Astrocyte (in vitro differentiated cells and primary cell): ENCODE measurements at regions not wholly inside any gene's neighbourhood (a gene's known extent, or its start where the extent isn't known, plus 50 kb on each side); places are given as distances from the start of the nearest gene placed in this dataset.

ENCODE experiments used
- DNase-seq: peaks from one replicate; pipeline ENCODE4 v3.0.0-alpha.2; 2010; ENCODE audit warnings: low read depth
- FAIRE-seq: peaks from 2 replicates; lab custom pipeline; 2011; peaks lifted over from hg19 to GRCh38; lab: Jason Lieb, UNC
- H2AFZ ChIP-seq: 2 replicates; pipeline ENCODE4 v1.6.0; 2012; ENCODE audit warnings: low read depth, low read length, inconsistent platforms
- H3K27ac ChIP-seq: 2 replicates; pipeline ENCODE4 v1.5.1; 2011; ENCODE audit warnings: low read depth, low read length, inconsistent platforms
- H3K27me3 ChIP-seq: 2 replicates; pipeline ENCODE4 v1.6.0; 2011; ENCODE audit warnings: low read length, inconsistent platforms; ENCODE audit not compliant: insufficient read depth
- H3K36me3 ChIP-seq: 2 replicates; pipeline ENCODE4 v1.5.1; 2011; ENCODE audit warnings: low read length, inconsistent platforms; ENCODE audit not compliant: insufficient read depth
- H3K4me1 ChIP-seq: 2 replicates; pipeline ENCODE4 v1.5.1; 2011; ENCODE audit warnings: low read length, inconsistent platforms; ENCODE audit not compliant: insufficient read depth
- H3K4me2 ChIP-seq: 2 replicates; pipeline ENCODE4 v1.6.0; 2012; ENCODE audit warnings: low read length, inconsistent platforms
- H3K4me3 ChIP-seq: 2 replicates; pipeline ENCODE4 v1.5.1; 2011; ENCODE audit warnings: low read depth, mild to moderate bottlenecking, low read length, inconsistent platforms; ENCODE audit not compliant: insufficient read depth
- H3K79me2 ChIP-seq: 2 replicates; pipeline ENCODE4 v1.6.0; 2012; ENCODE audit warnings: mild to moderate bottlenecking, low read length, inconsistent platforms; ENCODE audit not compliant: insufficient read depth
- H3K9ac ChIP-seq: 2 replicates; pipeline ENCODE4 v1.6.0; 2012; ENCODE audit warnings: mild to moderate bottlenecking, low read length, inconsistent platforms
- H3K9me3 ChIP-seq: 2 replicates; pipeline ENCODE4 v1.5.1; 2012; ENCODE audit warnings: low read depth, mild to moderate bottlenecking, low read length, inconsistent platforms; ENCODE audit not compliant: insufficient read depth
- H4K20me1 ChIP-seq: 2 replicates; pipeline ENCODE4 v1.6.0; 2012; ENCODE audit warnings: low read length, inconsistent platforms; ENCODE audit not compliant: insufficient read depth
- H3K27ac Mint-ChIP-seq: one replicate; pipeline ENCODE4 v1.8.0; 2021; ENCODE audit warnings: mild to moderate bottlenecking, mixed read lengths; ENCODE audit not compliant: unreplicated experiment
- H3K27me3 Mint-ChIP-seq: one replicate; pipeline ENCODE4 v1.8.0; 2021; ENCODE audit warnings: low read depth, mixed read lengths; ENCODE audit not compliant: unreplicated experiment
- H3K36me3 Mint-ChIP-seq: one replicate; pipeline ENCODE4 v1.8.0; 2021; ENCODE audit warnings: low read depth, mixed read lengths; ENCODE audit not compliant: unreplicated experiment
- H3K4me1 Mint-ChIP-seq: one replicate; pipeline ENCODE4 v1.8.0; 2021; ENCODE audit warnings: low read depth, mixed read lengths; ENCODE audit not compliant: unreplicated experiment
- H3K4me3 Mint-ChIP-seq: one replicate; pipeline ENCODE4 v1.8.0; 2021; ENCODE audit warnings: mild to moderate bottlenecking, moderate library complexity, mixed read lengths; ENCODE audit not compliant: unreplicated experiment
- H3K9me3 Mint-ChIP-seq: one replicate; pipeline ENCODE4 v1.8.0; 2021; ENCODE audit warnings: mild to moderate bottlenecking, mixed read lengths; ENCODE audit not compliant: unreplicated experiment
- CTCF ChIP-seq: IDR thresholded peaks from 2 replicates; pipeline ENCODE4 v1.5.1; 2011; ENCODE audit warnings: low read depth, mild to moderate bottlenecking, inconsistent platforms, low read length, moderate library complexity; ENCODE audit not compliant: insufficient read depth
- EZH2 ChIP-seq: IDR thresholded peaks from 2 replicates; pipeline ENCODE4 v1.6.1; 2012; ENCODE audit warnings: mild to moderate bottlenecking, low read length, inconsistent platforms; ENCODE audit not compliant: insufficient read depth

- Mint-ChIP-seq H3K36me3 (no peaks in the 10 kb centered on the region), H3K27ac (no peak overlapping the region), H3K27me3 (peaks cover 24% of the 10 kb centered on the region), H3K4me1 (peaks cover 22% of the 10 kb centered on the region), H3K9me3 (peaks cover 13% of the 10 kb centered on the region), H3K4me3 (no peak overlapping the region)
- H4K20me1 ChIP-seq = no peaks in the 10 kb centered on the region
- no peak overlapping the region for H3K9ac ChIP-seq
- H3K36me3 ChIP-seq = no peaks in the 10 kb centered on the region
- peak; percentile 90 for DNase-seq
- H3K4me1 ChIP-seq = peaks cover 35% of the 10 kb centered on the region
- TF ChIP-seq EZH2 (no peak), CTCF (no peak)
- H2AFZ ChIP-seq = no peak overlapping the region
- H3K9me3 ChIP-seq = peaks cover 3% of the 10 kb centered on the region
- H3K27ac ChIP-seq = peak overlapping the region; percentile 69
- H3K4me2 ChIP-seq = peak overlapping the region; percentile 20
- FAIRE-seq = peak; percentile 87
- no peak overlapping the region for H3K4me3 ChIP-seq
- H3K27me3 ChIP-seq = no peaks in the 10 kb centered on the region
- no peaks in the 10 kb centered on the region for H3K79me2 ChIP-seq
Observed at GRCh38 chr20:58109126-58109880, 119.2 kb downstream of the ANKRD60 start.

- H3K27me3 Mint-ChIP-seq = peaks cover 17% of the 10 kb centered on the region
- no peaks in the 10 kb centered on the region for H4K20me1 ChIP-seq
- no peaks in the 10 kb centered on the region for H3K79me2 ChIP-seq
- no peak overlapping the region for H3K4me3 ChIP-seq
- H2AFZ ChIP-seq = no peak overlapping the region
- H3K36me3 Mint-ChIP-seq = no peaks in the 10 kb centered on the region
- no peak overlapping the region for H3K27ac Mint-ChIP-seq
- peaks cover 43% of the 10 kb centered on the region for H3K4me1 ChIP-seq
- DNase-seq = no peak
- H3K9me3 ChIP-seq = peaks cover 3% of the 10 kb centered on the region
- peaks cover 23% of the 10 kb centered on the region for H3K4me1 Mint-ChIP-seq
- no peaks in the 10 kb centered on the region for H3K36me3 ChIP-seq
- no peak overlapping the region for H3K9ac ChIP-seq
- TF ChIP-seq EZH2 = no peak
- TF ChIP-seq CTCF = no peak
- no peak overlapping the region for H3K4me2 ChIP-seq
- no peaks in the 10 kb centered on the region for H3K27me3 ChIP-seq
- no peak overlapping the region for H3K4me3 Mint-ChIP-seq
- no peak overlapping the region for H3K27ac ChIP-seq
- no peak for FAIRE-seq
- peaks cover 12% of the 10 kb centered on the region for H3K9me3 Mint-ChIP-seq
Observed at GRCh38 chr20:58107533-58107932, 120.9 kb downstream of the ANKRD60 start.

GRCh38 chr20:58106143-58106750 lies 122.2 kb downstream of the ANKRD60 start:
- FAIRE-seq (no peak), DNase-seq (no peak)
- H3K9me3 ChIP-seq = peaks cover 3% of the 10 kb centered on the region
- TF ChIP-seq EZH2 (no peak), CTCF (no peak)
- H3K4me1 ChIP-seq = peaks cover 34% of the 10 kb centered on the region
- peaks cover 17% of the 10 kb centered on the region for H3K27me3 Mint-ChIP-seq
- no peak overlapping the region for H3K9ac ChIP-seq
- H3K36me3 ChIP-seq = no peaks in the 10 kb centered on the region
- H3K79me2 ChIP-seq = no peaks in the 10 kb centered on the region
- H3K27ac ChIP-seq = no peak overlapping the region
- H3K27ac Mint-ChIP-seq = no peak overlapping the region
- no peaks in the 10 kb centered on the region for H4K20me1 ChIP-seq
- no peak overlapping the region for H3K4me2 ChIP-seq
- H3K9me3 Mint-ChIP-seq = peaks cover 12% of the 10 kb centered on the region
- H3K4me3 Mint-ChIP-seq = no peak overlapping the region
- no peaks in the 10 kb centered on the region for H3K36me3 Mint-ChIP-seq
- H3K4me1 Mint-ChIP-seq = peaks cover 16% of the 10 kb centered on the region
- no peak overlapping the region for H3K4me3 ChIP-seq
- no peak overlapping the region for H2AFZ ChIP-seq
- H3K27me3 ChIP-seq = no peaks in the 10 kb centered on the region
